Thyroid gland (tissue), 4 donors: ENCODE measurements at regions not wholly inside any gene's neighbourhood (a gene's known extent, or its start where the extent isn't known, plus 50 kb on each side); places are given as distances from the start of the nearest gene placed in this dataset.

Source experiments
- POLR2A ChIP-seq, 2 donors: fragments of 450-650 bp; IDR thresholded peaks; one replicate each; pipeline ENCODE4 v1.6.1; 2017; ENCODE audit warnings: antibody characterized with exemption in 2 of 2, mild to moderate bottlenecking in 2 of 2, moderate library complexity in 1 of 2
- TF ChIP-seq, protein P1 (sequence below), 6 experiments: fragments of 200-600 bp in 3 of 6; fragments of 450-650 bp in 3 of 6; sonication (generic) in 3 of 6; IDR thresholded peaks; one replicate each; pipeline ENCODE4 v1.5.1; 2016 to 2019; ENCODE audit warnings: antibody characterized with exemption in 6 of 6, mild to moderate bottlenecking in 2 of 6, inconsistent platforms in 1 of 6, moderate library complexity in 1 of 6

DNA sequence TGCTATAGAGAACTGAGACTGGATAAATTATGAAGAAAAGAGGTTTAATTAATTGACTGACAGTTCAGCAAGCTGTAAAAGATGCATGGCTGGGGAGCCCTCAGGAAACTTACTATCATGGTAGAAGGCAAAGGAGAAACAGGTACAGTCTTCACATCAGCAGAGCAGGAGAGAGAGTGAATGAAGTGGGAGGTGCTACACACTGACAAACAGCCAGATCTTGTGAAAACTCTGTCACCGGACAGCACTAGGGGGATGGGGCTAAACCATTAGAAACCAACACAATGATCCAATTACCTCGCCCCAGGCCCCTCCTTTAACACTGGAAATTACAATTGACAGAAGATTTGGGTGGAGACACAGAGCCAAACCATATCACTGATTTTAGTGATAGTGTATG is 682.4 kb downstream of the SLC16A7 start:
- TF ChIP-seq, protein P1, sequence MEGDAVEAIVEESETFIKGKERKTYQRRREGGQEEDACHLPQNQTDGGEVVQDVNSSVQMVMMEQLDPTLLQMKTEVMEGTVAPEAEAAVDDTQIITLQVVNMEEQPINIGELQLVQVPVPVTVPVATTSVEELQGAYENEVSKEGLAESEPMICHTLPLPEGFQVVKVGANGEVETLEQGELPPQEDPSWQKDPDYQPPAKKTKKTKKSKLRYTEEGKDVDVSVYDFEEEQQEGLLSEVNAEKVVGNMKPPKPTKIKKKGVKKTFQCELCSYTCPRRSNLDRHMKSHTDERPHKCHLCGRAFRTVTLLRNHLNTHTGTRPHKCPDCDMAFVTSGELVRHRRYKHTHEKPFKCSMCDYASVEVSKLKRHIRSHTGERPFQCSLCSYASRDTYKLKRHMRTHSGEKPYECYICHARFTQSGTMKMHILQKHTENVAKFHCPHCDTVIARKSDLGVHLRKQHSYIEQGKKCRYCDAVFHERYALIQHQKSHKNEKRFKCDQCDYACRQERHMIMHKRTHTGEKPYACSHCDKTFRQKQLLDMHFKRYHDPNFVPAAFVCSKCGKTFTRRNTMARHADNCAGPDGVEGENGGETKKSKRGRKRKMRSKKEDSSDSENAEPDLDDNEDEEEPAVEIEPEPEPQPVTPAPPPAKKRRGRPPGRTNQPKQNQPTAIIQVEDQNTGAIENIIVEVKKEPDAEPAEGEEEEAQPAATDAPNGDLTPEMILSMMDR (IDR thresholded peaks at IDR 0.05) = no peak
- TF ChIP-seq POLR2A (IDR thresholded peaks at IDR 0.05) = no peak
